Cardiac muscle cell (in vitro differentiated cells and primary cell): ENCODE measurements at regions not wholly inside any gene's neighbourhood (a gene's known extent, or its start where the extent isn't known, plus 50 kb on each side); places are given as distances from the start of the nearest gene placed in this dataset.

Experiments used
- DNase-seq, 2 donors: peaks; one replicate each; pipeline versions ENCODE4 v3.0.0 to v3.0.0-alpha.2; 2010 to 2017; ENCODE audit warnings: low read depth in 1 of 2, low spot score in 1 of 2
- H3K27ac ChIP-seq: fragments of 200-600 bp; sonication (generic); 2 replicates; pipeline ENCODE4 v1.5.1; 2016
- H3K27me3 ChIP-seq: fragments of 200-600 bp; sonication (generic); 2 replicates; pipeline ENCODE4 v1.6.0; 2016; ENCODE audit warnings: control low read depth
- H3K36me3 ChIP-seq: fragments of 200-600 bp; sonication (generic); 2 replicates; pipeline ENCODE4 v1.5.1; 2016; ENCODE audit warnings: control low read depth
- H3K4me1 ChIP-seq: fragments of 200-600 bp; sonication (generic); 2 replicates; pipeline ENCODE4 v1.8.1; 2017; ENCODE audit warnings: low read depth, mild to moderate bottlenecking, mixed run types
- H3K4me3 ChIP-seq: fragments of 200-600 bp; sonication (generic); 2 replicates; pipeline ENCODE4 v1.5.1; 2016; ENCODE audit warnings: mild to moderate bottlenecking
- H3K9me3 ChIP-seq: fragments of 200-600 bp; sonication (generic); 2 replicates; pipeline ENCODE4 v1.5.1; 2017; ENCODE audit warnings: low read depth, mild to moderate bottlenecking, control low read depth
- TF ChIP-seq, protein P1 (sequence below): IDR thresholded peaks from 2 replicates; pipeline ENCODE4 v1.5.1; 2012; ENCODE audit warnings: low read depth, mild to moderate bottlenecking, low read length

DNA sequence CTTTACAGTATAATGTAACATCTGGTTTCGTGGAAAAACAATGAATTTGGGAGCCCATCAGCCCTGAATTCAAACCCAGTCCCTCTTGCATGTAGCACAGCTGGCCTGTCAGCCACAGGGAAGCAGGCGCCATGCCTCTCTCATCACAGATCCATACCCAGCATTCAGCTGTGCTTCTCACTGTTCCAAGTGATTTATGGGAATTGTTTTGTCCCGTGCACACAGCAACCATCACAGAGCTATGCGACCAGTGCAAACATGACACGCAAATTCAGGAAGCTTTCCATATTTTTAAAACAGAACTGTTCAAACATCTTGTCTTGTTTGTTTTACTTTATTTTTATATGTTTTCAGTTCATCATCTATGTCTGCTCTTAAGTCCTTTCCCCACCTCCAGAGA, 496.1 kb downstream of the EIPR1 start:
- no peaks in the 10 kb centered on the region for H3K36me3 ChIP-seq
- H3K4me3 ChIP-seq = no peak overlapping the region
- H3K4me1 ChIP-seq = no peaks in the 10 kb centered on the region
- no peak overlapping the region for H3K27ac ChIP-seq
- H3K9me3 ChIP-seq = no peaks in the 10 kb centered on the region
- no peaks in the 10 kb centered on the region for H3K27me3 ChIP-seq
- no peak for DNase-seq
- TF ChIP-seq, protein P1, sequence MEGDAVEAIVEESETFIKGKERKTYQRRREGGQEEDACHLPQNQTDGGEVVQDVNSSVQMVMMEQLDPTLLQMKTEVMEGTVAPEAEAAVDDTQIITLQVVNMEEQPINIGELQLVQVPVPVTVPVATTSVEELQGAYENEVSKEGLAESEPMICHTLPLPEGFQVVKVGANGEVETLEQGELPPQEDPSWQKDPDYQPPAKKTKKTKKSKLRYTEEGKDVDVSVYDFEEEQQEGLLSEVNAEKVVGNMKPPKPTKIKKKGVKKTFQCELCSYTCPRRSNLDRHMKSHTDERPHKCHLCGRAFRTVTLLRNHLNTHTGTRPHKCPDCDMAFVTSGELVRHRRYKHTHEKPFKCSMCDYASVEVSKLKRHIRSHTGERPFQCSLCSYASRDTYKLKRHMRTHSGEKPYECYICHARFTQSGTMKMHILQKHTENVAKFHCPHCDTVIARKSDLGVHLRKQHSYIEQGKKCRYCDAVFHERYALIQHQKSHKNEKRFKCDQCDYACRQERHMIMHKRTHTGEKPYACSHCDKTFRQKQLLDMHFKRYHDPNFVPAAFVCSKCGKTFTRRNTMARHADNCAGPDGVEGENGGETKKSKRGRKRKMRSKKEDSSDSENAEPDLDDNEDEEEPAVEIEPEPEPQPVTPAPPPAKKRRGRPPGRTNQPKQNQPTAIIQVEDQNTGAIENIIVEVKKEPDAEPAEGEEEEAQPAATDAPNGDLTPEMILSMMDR = no peak

DNA sequence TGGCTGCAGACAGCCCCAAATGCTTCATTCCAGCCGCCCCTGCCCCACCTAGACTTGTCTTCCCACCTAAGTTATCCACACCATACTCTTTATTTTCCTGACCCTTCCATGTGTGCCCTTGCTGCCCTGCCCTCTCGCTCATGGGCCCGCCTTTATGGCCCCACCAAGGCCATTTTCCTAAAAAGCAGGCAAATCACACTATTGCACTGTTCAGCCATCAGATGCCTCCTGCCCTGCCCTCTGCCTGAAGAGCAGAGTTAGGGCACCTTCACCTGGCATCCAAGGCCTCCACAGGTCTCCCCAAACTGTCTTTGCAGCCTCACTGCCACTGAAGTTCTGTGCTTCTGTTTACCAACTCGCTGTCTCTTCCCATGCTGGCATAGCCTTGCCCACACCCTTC, 496.7 kb downstream of the EIPR1 start:
- H3K4me1 ChIP-seq = no peaks in the 10 kb centered on the region
- no peak overlapping the region for H3K4me3 ChIP-seq
- no peak for DNase-seq
- H3K27me3 ChIP-seq = no peaks in the 10 kb centered on the region
- H3K9me3 ChIP-seq = no peaks in the 10 kb centered on the region
- no peaks in the 10 kb centered on the region for H3K36me3 ChIP-seq
- TF ChIP-seq, protein P1 = no peak
- no peak overlapping the region for H3K27ac ChIP-seq

DNA sequence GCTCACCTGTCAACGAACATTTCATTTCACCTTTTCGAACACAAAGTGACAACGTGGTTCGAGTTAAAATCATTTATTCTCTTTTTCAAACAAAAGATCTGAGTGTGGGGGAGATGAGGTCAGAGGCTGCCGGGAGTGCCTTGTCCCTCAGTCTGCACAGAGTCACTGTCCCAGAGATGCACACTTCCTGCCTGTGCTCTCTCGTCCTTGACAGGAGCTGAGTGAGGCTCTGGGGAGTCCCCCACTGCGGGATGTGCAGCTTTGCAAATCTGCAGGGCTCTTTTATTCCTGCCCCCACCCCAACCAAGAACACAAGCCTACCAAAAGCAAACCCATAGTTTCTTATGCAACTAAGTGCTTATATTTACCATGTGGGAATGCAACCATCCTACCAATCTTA, 497.8 kb downstream of the EIPR1 start:
- Histone ChIP-seq H3K9me3 (no peaks in the 10 kb centered on the region), H3K27ac (no peak overlapping the region), H3K4me3 (no peak overlapping the region), H3K36me3 (no peaks in the 10 kb centered on the region), H3K4me1 (no peaks in the 10 kb centered on the region), H3K27me3 (no peaks in the 10 kb centered on the region)
- TF ChIP-seq, protein P1 = no peak
- DNase-seq = no peak

DNA sequence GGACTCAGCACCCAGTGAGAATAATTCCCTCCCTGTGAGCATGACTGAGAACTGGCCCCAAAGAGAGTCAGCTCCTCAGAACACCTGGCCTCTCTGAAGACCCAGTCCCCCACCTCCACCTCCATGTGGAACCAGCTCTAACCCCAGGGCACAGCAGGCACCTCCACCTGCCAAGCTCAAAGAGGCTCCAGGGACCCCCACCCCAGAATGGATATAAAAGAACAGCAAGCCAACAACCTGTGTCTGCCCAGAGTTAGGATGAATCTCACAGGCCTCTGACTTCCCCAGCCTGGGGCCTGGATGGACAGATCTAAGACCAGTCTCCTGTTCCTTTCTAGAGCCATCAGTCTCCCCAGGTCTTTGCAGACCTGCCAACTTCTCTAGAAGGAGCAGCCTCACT, 498.5 kb downstream of the EIPR1 start:
- TF ChIP-seq, protein P1 = no peak
- Histone ChIP-seq H3K4me1 (no peaks in the 10 kb centered on the region), H3K9me3 (no peaks in the 10 kb centered on the region), H3K27ac (no peak overlapping the region), H3K27me3 (no peaks in the 10 kb centered on the region), H3K36me3 (no peaks in the 10 kb centered on the region), H3K4me3 (no peak overlapping the region)
- DNase-seq = no peak

DNA sequence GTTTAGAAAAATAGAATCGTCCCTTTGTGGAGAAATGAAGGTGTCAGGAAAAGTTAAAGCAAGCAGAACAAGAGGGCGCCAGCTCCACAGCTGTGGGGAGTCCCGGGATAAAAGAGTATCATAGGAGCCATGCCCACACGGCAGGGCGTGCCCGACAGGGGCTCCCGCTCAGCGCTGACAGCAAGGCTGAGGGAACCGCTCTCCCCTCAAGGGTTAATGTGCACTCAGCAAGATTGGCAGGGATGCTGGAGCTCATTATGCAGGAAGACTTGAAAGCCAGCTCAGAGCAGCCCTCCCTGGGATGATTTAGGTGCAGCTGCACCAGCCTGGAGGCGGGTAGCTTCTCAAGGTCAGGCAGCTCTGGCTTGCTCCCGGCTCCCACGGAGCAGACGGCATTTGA, 500.2 kb downstream of the EIPR1 start:
- Histone ChIP-seq H3K27me3 (no peaks in the 10 kb centered on the region), H3K4me3 (no peak overlapping the region), H3K27ac (no peak overlapping the region), H3K9me3 (no peaks in the 10 kb centered on the region), H3K4me1 (no peaks in the 10 kb centered on the region), H3K36me3 (no peaks in the 10 kb centered on the region)
- no peak for DNase-seq
- TF ChIP-seq, protein P1 = no peak
